NCI-H2081 treated with DMSO at 0.1 percent for 48 hours (cell line): ENCODE measurements at regions not wholly inside any gene's neighbourhood (a gene's known extent, or its start where the extent isn't known, plus 50 kb on each side); places are given as distances from the start of the nearest gene placed in this dataset.

ENCODE experiments used
- DNase-seq: peaks from one replicate; lab custom pipeline; 2025; lab: John Stamatoyannopoulos, UW

GRCh38 chr16:35862242-35862641 is 2402.8 kb downstream of the TP53TG3F start:
- no peak for DNase-seq

GRCh38 chr16:35868630-35869029 is 2409.2 kb downstream of the TP53TG3F start:
- no peak for DNase-seq

GRCh38 chr16:35873472-35873871 is 2414.1 kb downstream of the TP53TG3F start:
- DNase-seq, result no peak

- no peak for DNase-seq
Measured at GRCh38 chr16:35881654-35882053, 2422.2 kb downstream of the TP53TG3F start.

- DNase-seq, result no peak
Measured at GRCh38 chr16:35906440-35906839, 2447.0 kb downstream of the TP53TG3F start.

GRCh38 chr16:35908152-35908551 is 2448.7 kb downstream of the TP53TG3F start:
- DNase-seq, result no peak

- no peak for DNase-seq
Measured at GRCh38 chr16:35908942-35909341, 2449.5 kb downstream of the TP53TG3F start.

- DNase-seq, result no peak
Measured at GRCh38 chr16:35909351-35909954, 2450.0 kb downstream of the TP53TG3F start.

- no peak for DNase-seq
Measured at GRCh38 chr16:35910409-35910808, 2451.0 kb downstream of the TP53TG3F start.

GRCh38 chr16:35911899-35912298 is 2452.5 kb downstream of the TP53TG3F start:
- no peak for DNase-seq

- no peak for DNase-seq
Measured at GRCh38 chr16:35931722-35932121, 2472.3 kb downstream of the TP53TG3F start.
